ENCODE measurements at regions not wholly inside any gene's neighbourhood (a gene's known extent, or its start where the extent isn't known, plus 50 kb on each side); places are given as distances from the start of the nearest gene placed in this dataset.

- H3K9me3 Mint-ChIP-seq: no peaks in the 10 kb centered on the region
- no peak overlapping the region for H3K27ac Mint-ChIP-seq
- no peaks in the 10 kb centered on the region for H3K27me3 Mint-ChIP-seq
- H3K4me1 Mint-ChIP-seq: no peaks in the 10 kb centered on the region
- no peak overlapping the region for H3K4me3 Mint-ChIP-seq
- no peak for ATAC-seq
- DNase-seq: no peak
Measured at GRCh38 chr11:121755906-121756305, 303.1 kb upstream of the SORL1-AS1 start.

GRCh38 chr11:121755191-121755590, 302.4 kb upstream of the SORL1-AS1 start:
- Mint-ChIP-seq H3K27me3 (no peaks in the 10 kb centered on the region), H3K27ac (peak overlapping the region in 1 of 2 donors; percentile 34), H3K9me3 (no peaks in the 10 kb centered on the region), H3K4me3 (no peak overlapping the region), H3K4me1 (no peaks in the 10 kb centered on the region)
- DNase-seq (no peak), ATAC-seq (no peak)

GRCh38 chr11:121754598-121754997, 301.8 kb upstream of the SORL1-AS1 start:
- Mint-ChIP-seq H3K27ac (no peak overlapping the region), H3K4me1 (no peaks in the 10 kb centered on the region), H3K4me3 (no peak overlapping the region), H3K9me3 (no peaks in the 10 kb centered on the region), H3K27me3 (no peaks in the 10 kb centered on the region)
- DNase-seq (no peak), ATAC-seq (no peak)

- Mint-ChIP-seq H3K4me1 (no peaks in the 10 kb centered on the region), H3K27ac (no peak overlapping the region), H3K27me3 (no peaks in the 10 kb centered on the region), H3K9me3 (no peaks in the 10 kb centered on the region), H3K4me3 (no peak overlapping the region)
- ATAC-seq (no peak), DNase-seq (no peak)
Measured at GRCh38 chr11:121749691-121750090, 296.9 kb upstream of the SORL1-AS1 start.

GRCh38 chr11:121748068-121748467, 295.3 kb upstream of the SORL1-AS1 start:
- ATAC-seq: no peak
- DNase-seq: no peak
- Mint-ChIP-seq H3K4me3 (no peak overlapping the region), H3K27me3 (no peaks in the 10 kb centered on the region), H3K27ac (peak overlapping the region in 1 of 2 donors; percentile 64), H3K4me1 (no peaks in the 10 kb centered on the region), H3K9me3 (peaks cover 0 to 6% of the 10 kb centered on the region in 2 donors)

- Mint-ChIP-seq H3K4me1 (no peaks in the 10 kb centered on the region), H3K9me3 (peaks cover 0 to 6% of the 10 kb centered on the region in 2 donors), H3K4me3 (no peak overlapping the region), H3K27ac (no peak overlapping the region), H3K27me3 (no peaks in the 10 kb centered on the region)
- ATAC-seq (no peak), DNase-seq (no peak)
Measured at GRCh38 chr11:121743285-121743684, 290.5 kb upstream of the SORL1-AS1 start.

GRCh38 chr11:121741761-121742361, 289.1 kb upstream of the SORL1-AS1 start:
- Mint-ChIP-seq H3K9me3 (peaks cover 0 to 6% of the 10 kb centered on the region in 2 donors), H3K4me3 (no peak overlapping the region), H3K27ac (no peak overlapping the region), H3K27me3 (no peaks in the 10 kb centered on the region), H3K4me1 (no peaks in the 10 kb centered on the region)
- DNase-seq: no peak
- no peak for ATAC-seq

GRCh38 chr11:121741351-121741760, 288.6 kb upstream of the SORL1-AS1 start:
- DNase-seq (no peak), ATAC-seq (no peak)
- no peaks in the 10 kb centered on the region for H3K4me1 Mint-ChIP-seq
- H3K4me3 Mint-ChIP-seq: no peak overlapping the region
- no peak overlapping the region for H3K27ac Mint-ChIP-seq
- peaks cover 0 to 6% of the 10 kb centered on the region in 2 donors for H3K9me3 Mint-ChIP-seq
- H3K27me3 Mint-ChIP-seq: no peaks in the 10 kb centered on the region

GRCh38 chr11:121740902-121741301, 288.1 kb upstream of the SORL1-AS1 start:
- Mint-ChIP-seq H3K27me3 (no peaks in the 10 kb centered on the region), H3K27ac (no peak overlapping the region), H3K4me3 (no peak overlapping the region), H3K4me1 (no peaks in the 10 kb centered on the region), H3K9me3 (peaks cover 0 to 6% of the 10 kb centered on the region in 2 donors)
- ATAC-seq: no peak
- no peak for DNase-seq

- no peaks in the 10 kb centered on the region for H3K4me1 Mint-ChIP-seq
- DNase-seq (no peak), ATAC-seq (no peak)
- H3K27me3 Mint-ChIP-seq: peaks cover 8% of the 10 kb centered on the region
- H3K9me3 Mint-ChIP-seq: peaks cover 12 to 14% of the 10 kb centered on the region in 2 donors
- no peak overlapping the region for H3K27ac Mint-ChIP-seq
- H3K4me3 Mint-ChIP-seq: no peak overlapping the region
Measured at GRCh38 chr11:121733858-121734257, 281.1 kb upstream of the SORL1-AS1 start.

- Mint-ChIP-seq H3K9me3 (peaks cover 7% of the 10 kb centered on the region in 2 donors), H3K4me3 (no peak overlapping the region), H3K27ac (no peak overlapping the region), H3K27me3 (peaks cover 14% of the 10 kb centered on the region), H3K4me1 (no peaks in the 10 kb centered on the region)
- no peak for DNase-seq
- no peak for ATAC-seq
Measured at GRCh38 chr11:121727942-121728341, 275.2 kb upstream of the SORL1-AS1 start.

GRCh38 chr11:121723246-121723741, 270.5 kb upstream of the SORL1-AS1 start:
- Mint-ChIP-seq H3K27ac (no peak overlapping the region), H3K27me3 (peaks cover 28% of the 10 kb centered on the region), H3K9me3 (peaks cover 8 to 10% of the 10 kb centered on the region in 2 donors), H3K4me3 (no peak overlapping the region), H3K4me1 (peaks cover 8% of the 10 kb centered on the region)
- DNase-seq: no peak
- no peak for ATAC-seq

GRCh38 chr11:121722431-121723245, 269.9 kb upstream of the SORL1-AS1 start:
- no peak overlapping the region for H3K27ac Mint-ChIP-seq
- H3K9me3 Mint-ChIP-seq: peaks cover 8 to 10% of the 10 kb centered on the region in 2 donors
- peaks cover 8% of the 10 kb centered on the region for H3K4me1 Mint-ChIP-seq
- peak overlapping the region; percentile 51 to 52 for H3K4me3 Mint-ChIP-seq
- DNase-seq (peak in 1 of 2 donors; percentile 1), ATAC-seq (peak; percentile 52)
- H3K27me3 Mint-ChIP-seq: peaks cover 28% of the 10 kb centered on the region

- DNase-seq: no peak
- Mint-ChIP-seq H3K4me3 (no peak overlapping the region), H3K27me3 (peaks cover 28% of the 10 kb centered on the region), H3K27ac (no peak overlapping the region), H3K4me1 (peaks cover 8% of the 10 kb centered on the region), H3K9me3 (peaks cover 8 to 10% of the 10 kb centered on the region in 2 donors)
- no peak for ATAC-seq
Measured at GRCh38 chr11:121721961-121722360, 269.2 kb upstream of the SORL1-AS1 start.

- peaks cover 8 to 10% of the 10 kb centered on the region in 2 donors for H3K9me3 Mint-ChIP-seq
- peaks cover 8% of the 10 kb centered on the region for H3K4me1 Mint-ChIP-seq
- H3K4me3 Mint-ChIP-seq: no peak overlapping the region
- no peak for ATAC-seq
- H3K27ac Mint-ChIP-seq: no peak overlapping the region
- no peak for DNase-seq
- peaks cover 28% of the 10 kb centered on the region for H3K27me3 Mint-ChIP-seq
Measured at GRCh38 chr11:121721448-121721847, 268.7 kb upstream of the SORL1-AS1 start.

GRCh38 chr11:121717296-121717695, 264.5 kb upstream of the SORL1-AS1 start:
- peaks cover 16% of the 10 kb centered on the region for H3K27me3 Mint-ChIP-seq
- no peak for ATAC-seq
- H3K4me1 Mint-ChIP-seq: peaks cover 2% of the 10 kb centered on the region
- no peak for DNase-seq
- H3K27ac Mint-ChIP-seq: no peak overlapping the region
- H3K4me3 Mint-ChIP-seq: no peak overlapping the region
- H3K9me3 Mint-ChIP-seq: peaks cover 8 to 10% of the 10 kb centered on the region in 2 donors
